ENCODE measurements at regions not wholly inside any gene's neighbourhood (a gene's known extent, or its start where the extent isn't known, plus 50 kb on each side); places are given as distances from the start of the nearest gene placed in this dataset.
"Not testable (repeated sequence)": the region's sequence is repeated elsewhere in the genome, so short reads cannot be mapped to it uniquely, and the experiment has no call there.

- not testable (repeated sequence) for TF ChIP-seq POLR2A (IDR thresholded peaks at IDR 0.05; ENCODE audit: borderline replicate concordance, extremely low read depth, insufficient read depth, insufficient read length); EZH2 (IDR thresholded peaks at IDR 0.05); CTCF (IDR thresholded peaks at IDR 0.05 in 2 of 3, conservative IDR thresholded peaks at IDR 0.05 in 1 of 3; ENCODE audit: borderline replicate concordance in 1 of 3, insufficient read depth in 1 of 3, low read depth in 2 of 3, low read length in 2 of 3)
These were observed 738.2 kb downstream of the PRIM2 start for GRCh38 chr6:58055465-58056176.
